ENCODE measurements at regions not wholly inside any gene's neighbourhood (a gene's known extent, or its start where the extent isn't known, plus 50 kb on each side); places are given as distances from the start of the nearest gene placed in this dataset.

DNA sequence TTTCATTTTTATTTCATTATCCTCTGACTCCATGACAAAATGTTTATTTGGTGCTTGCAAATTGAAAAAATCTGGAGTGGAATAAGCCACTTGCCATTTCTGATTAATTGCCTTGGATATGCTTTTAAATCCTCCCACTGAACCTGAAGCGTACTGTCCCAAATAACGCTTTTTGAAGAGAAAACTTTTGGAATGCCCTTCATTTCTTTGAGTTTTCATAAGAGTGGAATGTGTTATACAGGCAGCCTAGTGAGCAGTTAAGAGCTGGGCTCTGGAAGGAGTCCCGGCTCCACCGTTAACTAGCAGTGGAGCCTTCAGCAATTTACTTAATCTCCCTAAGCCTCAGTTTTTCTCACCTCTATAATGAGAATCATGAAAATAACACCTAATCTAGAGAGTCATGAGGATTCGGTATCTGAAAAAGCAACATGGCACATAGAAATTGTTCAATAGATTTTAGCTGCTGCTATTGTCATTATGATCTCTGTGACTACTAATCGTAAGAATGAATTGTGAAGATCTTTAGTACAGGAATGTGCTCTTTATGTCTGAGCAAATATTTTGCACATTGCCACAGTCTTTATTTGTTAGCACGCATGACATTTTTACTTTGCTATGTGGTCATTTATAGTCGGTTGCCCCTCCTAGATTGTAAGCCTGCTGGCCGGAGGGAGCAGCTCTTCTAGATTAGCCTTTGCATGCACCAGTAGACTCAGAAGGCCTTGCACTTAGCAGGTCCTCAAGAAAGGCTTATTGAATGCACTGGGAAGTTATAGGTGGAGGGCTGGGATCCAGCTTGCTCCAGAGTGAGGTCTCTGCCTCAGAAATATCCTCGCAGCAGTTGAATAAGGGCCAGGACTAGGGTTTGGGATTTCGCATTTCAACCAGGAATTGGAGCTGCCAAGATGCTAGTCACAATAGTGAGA lies 59.4 kb downstream of the PLCE1 start:
- TF ChIP-seq, protein P1, sequence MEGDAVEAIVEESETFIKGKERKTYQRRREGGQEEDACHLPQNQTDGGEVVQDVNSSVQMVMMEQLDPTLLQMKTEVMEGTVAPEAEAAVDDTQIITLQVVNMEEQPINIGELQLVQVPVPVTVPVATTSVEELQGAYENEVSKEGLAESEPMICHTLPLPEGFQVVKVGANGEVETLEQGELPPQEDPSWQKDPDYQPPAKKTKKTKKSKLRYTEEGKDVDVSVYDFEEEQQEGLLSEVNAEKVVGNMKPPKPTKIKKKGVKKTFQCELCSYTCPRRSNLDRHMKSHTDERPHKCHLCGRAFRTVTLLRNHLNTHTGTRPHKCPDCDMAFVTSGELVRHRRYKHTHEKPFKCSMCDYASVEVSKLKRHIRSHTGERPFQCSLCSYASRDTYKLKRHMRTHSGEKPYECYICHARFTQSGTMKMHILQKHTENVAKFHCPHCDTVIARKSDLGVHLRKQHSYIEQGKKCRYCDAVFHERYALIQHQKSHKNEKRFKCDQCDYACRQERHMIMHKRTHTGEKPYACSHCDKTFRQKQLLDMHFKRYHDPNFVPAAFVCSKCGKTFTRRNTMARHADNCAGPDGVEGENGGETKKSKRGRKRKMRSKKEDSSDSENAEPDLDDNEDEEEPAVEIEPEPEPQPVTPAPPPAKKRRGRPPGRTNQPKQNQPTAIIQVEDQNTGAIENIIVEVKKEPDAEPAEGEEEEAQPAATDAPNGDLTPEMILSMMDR (conservative IDR thresholded peaks at IDR 0.05; ENCODE audit: low read length): no peak
- no peak for TF ChIP-seq EZH2phosphoT487 (IDR thresholded peaks at IDR 0.05; ENCODE audit: borderline replicate concordance, low read depth, low read length)
